ENCODE measurements at regions not wholly inside any gene's neighbourhood (a gene's known extent, or its start where the extent isn't known, plus 50 kb on each side); places are given as distances from the start of the nearest gene placed in this dataset.

- Histone ChIP-seq H3K27me3 (ENCODE audit: control insufficient read depth, insufficient read depth, low read length) (no peaks in the 10 kb centered on the region), H3K27ac (ENCODE audit: low read length) (no peak overlapping the region), H3K4me3 (ENCODE audit: low read length) (no peak overlapping the region), H3K4me1 (ENCODE audit: control insufficient read depth, insufficient read depth, low read length) (peaks cover 7% of the 10 kb centered on the region), H3K36me3 (ENCODE audit: control insufficient read depth, insufficient read depth, low read length) (no peaks in the 10 kb centered on the region), H3K9me3 (ENCODE audit: control insufficient read depth, insufficient read depth, low read length) (no peaks in the 10 kb centered on the region)
- no peak for DNase-seq (ENCODE audit: low read depth, low spot score)
- WGBS (ENCODE audit: insufficient coverage, insufficient read length) = no CpG with 5 or more reads among the region's 3 CpGs
These were observed 71.0 kb upstream of the WDR26 start for GRCh38 chr1:224505454-224506093.

DNA sequence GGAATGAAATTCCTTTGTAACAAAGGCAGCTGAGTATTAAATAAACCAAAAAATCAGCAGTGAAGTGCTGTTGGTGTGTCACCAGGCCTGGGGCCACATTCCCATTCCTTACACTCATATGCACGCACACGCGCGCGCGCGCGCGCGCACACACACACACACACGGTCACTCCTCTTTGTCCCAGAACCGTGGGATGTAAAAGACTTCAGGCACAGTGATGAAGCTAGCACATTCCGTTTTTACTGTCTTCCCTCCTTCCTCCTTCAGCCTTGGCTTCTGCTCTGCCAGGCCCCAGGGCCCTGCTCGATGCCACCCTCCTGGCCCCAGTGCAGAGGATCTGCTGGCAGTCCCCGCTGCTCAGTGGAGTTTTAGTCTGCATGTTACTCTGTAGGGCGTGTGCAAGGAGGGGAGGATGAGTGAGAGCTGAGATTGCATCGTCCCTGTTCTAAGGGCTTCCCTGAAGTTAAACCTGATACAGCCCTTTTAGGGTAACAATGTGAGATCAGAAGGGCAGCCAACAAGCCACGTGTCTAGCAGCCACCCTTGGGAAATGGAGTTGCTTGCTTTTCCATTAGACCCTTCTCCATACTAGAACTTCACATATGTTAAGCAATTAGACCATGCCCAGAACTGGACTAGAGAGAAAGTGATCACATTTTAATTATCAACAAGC lies 71.7 kb upstream of the WDR26 start:
- no peaks in the 10 kb centered on the region for H3K36me3 ChIP-seq (ENCODE audit: control insufficient read depth, insufficient read depth, low read length)
- peaks cover 7% of the 10 kb centered on the region for H3K4me1 ChIP-seq (ENCODE audit: control insufficient read depth, insufficient read depth, low read length)
- H3K27me3 ChIP-seq (ENCODE audit: control insufficient read depth, insufficient read depth, low read length) = no peaks in the 10 kb centered on the region
- WGBS (ENCODE audit: insufficient coverage, insufficient read length) = no CpG with 5 or more reads among the region's 18 CpGs
- no peak overlapping the region for H3K27ac ChIP-seq (ENCODE audit: low read length)
- DNase-seq (ENCODE audit: low read depth, low spot score) = no peak
- H3K9me3 ChIP-seq (ENCODE audit: control insufficient read depth, insufficient read depth, low read length) = no peaks in the 10 kb centered on the region
- H3K4me3 ChIP-seq (ENCODE audit: low read length) = no peak overlapping the region

DNA sequence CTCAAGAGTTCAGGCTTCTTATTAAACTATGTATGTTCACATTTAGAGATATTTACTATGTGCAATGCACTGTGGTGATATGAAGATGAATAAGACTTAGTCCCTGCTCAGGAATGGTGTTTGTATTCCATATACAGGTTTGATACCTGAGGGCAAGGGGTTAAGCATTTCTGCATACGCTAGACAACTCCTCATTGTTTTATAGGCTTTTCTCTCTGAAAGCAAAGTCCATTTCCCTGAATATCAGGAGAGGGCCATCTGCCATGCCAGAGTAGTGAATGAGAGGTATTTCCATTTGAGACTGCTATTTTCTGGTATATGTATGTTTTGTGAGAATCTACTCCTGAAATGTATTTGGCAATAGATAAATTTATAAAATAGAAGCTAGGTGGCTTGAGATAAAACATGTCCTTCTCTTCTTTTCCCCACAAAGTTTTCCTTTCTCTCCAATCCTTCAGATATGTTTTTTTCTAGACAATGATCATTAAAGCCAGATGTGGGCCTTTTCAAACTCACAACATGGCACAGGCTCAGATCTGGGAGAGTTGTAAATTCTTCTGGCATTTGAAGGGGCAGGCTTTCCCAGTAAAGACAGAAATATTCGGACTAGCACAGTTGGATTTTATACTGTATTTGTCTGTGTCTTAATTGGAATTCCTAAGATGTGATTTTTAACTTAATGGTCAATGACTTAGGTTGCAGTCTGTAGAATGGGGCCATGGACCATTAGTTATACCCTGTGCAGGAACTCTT lies 73.3 kb upstream of the WDR26 start:
- H3K4me1 ChIP-seq (ENCODE audit: control insufficient read depth, insufficient read depth, low read length) = peaks cover 4% of the 10 kb centered on the region; the same call in 1 of the 2 replicates

DNA sequence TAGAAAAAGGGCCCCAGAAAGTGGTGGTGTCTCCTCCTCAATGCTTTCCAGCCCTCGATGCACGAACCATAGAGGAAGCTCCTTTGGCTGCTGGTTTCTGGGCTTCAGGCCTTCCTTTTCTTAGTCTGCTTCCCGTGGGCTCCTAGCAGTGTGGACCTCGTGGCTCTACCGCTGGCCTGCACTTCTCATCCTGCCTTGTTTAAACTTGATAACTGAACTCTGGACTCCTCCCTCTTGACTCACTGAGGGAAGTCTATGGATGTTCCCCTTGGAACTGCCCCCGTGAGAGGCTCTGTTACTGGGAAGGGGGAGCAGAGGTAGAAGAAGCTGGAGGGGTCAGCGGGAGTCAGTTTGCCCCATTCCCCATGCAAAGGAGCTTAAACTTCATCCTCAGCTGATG lies 75.3 kb upstream of the WDR26 start:
- no CpG with 5 or more reads among the region's 7 CpGs for WGBS (ENCODE audit: insufficient coverage, insufficient read length)
- Histone ChIP-seq H3K9me3 (ENCODE audit: control insufficient read depth, insufficient read depth, low read length) (no peaks in the 10 kb centered on the region), H3K27me3 (ENCODE audit: control insufficient read depth, insufficient read depth, low read length) (no peaks in the 10 kb centered on the region), H3K27ac (ENCODE audit: low read length) (no peak overlapping the region), H3K36me3 (ENCODE audit: control insufficient read depth, insufficient read depth, low read length) (no peaks in the 10 kb centered on the region), H3K4me1 (ENCODE audit: control insufficient read depth, insufficient read depth, low read length) (no peaks in the 10 kb centered on the region), H3K4me3 (ENCODE audit: low read length) (no peak overlapping the region)
- DNase-seq (ENCODE audit: low read depth, low spot score) = no peak

More for the DNA sequence above, 73.3 kb upstream of the WDR26 start:
- DNase-seq (ENCODE audit: low read depth, low spot score) = no peak
- Histone ChIP-seq H3K9me3 (ENCODE audit: control insufficient read depth, insufficient read depth, low read length) (no peaks in the 10 kb centered on the region), H3K4me3 (ENCODE audit: low read length) (no peak overlapping the region), H3K27me3 (ENCODE audit: control insufficient read depth, insufficient read depth, low read length) (no peaks in the 10 kb centered on the region), H3K27ac (ENCODE audit: low read length) (no peak overlapping the region), H3K36me3 (ENCODE audit: control insufficient read depth, insufficient read depth, low read length) (no peaks in the 10 kb centered on the region)
- no CpG with 5 or more reads among the region's 2 CpGs for WGBS (ENCODE audit: insufficient coverage, insufficient read length)

DNA sequence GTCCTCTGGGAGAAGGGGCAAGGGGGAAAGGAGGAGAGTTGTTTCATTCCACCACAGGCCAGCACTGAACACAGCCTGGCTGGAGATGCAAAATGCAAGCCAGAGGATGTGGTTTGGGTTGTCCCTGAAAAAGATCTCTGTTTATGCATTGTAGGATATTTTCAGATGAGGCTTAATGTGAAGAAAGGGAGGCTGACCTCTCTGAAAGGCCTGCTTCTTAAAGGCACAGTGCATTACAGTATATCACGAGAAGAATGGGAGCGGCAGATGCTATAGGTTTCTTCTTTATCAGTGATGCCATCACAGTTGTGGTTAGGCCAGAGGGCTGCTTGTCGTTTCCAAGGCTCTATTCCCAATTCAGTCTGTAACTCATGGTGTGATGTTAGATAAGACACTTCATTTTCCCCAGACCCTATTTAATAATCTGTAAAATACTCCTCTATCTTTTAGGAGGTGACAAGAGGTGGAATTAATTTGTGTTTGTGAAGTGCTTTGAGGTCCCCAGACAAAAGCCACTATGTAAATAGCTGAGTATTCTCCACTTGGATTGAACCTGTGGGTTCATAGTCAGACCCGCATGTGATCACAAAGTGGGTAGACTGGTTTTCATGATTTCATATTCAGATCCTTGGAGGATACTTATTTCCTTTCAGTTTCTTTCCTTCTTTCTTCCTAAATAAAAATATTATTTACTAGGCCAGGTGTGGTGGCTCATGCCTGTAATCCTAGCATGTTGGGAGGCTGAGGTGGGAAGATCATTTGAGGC lies 76.5 kb upstream of the WDR26 start:
- no peak overlapping the region for H3K27ac ChIP-seq (ENCODE audit: low read length)
- no peaks in the 10 kb centered on the region for H3K36me3 ChIP-seq (ENCODE audit: control insufficient read depth, insufficient read depth, low read length)
- H3K4me1 ChIP-seq (ENCODE audit: control insufficient read depth, insufficient read depth, low read length) = no peaks in the 10 kb centered on the region
- H3K4me3 ChIP-seq (ENCODE audit: low read length) = no peak overlapping the region
- WGBS (ENCODE audit: insufficient coverage, insufficient read length) = no CpG with 5 or more reads among the region's 4 CpGs
- no peaks in the 10 kb centered on the region for H3K9me3 ChIP-seq (ENCODE audit: control insufficient read depth, insufficient read depth, low read length)
- H3K27me3 ChIP-seq (ENCODE audit: control insufficient read depth, insufficient read depth, low read length) = no peaks in the 10 kb centered on the region
- no peak for DNase-seq (ENCODE audit: low read depth, low spot score)

GRCh38 chr1:224512600-224513151 lies 78.1 kb upstream of the WDR26 start:
- no peak overlapping the region for H3K27ac ChIP-seq (ENCODE audit: low read length)
- DNase-seq (ENCODE audit: low read depth, low spot score) = no peak
- H3K4me3 ChIP-seq (ENCODE audit: low read length) = no peak overlapping the region
- H3K4me1 ChIP-seq (ENCODE audit: control insufficient read depth, insufficient read depth, low read length) = no peaks in the 10 kb centered on the region
- H3K36me3 ChIP-seq (ENCODE audit: control insufficient read depth, insufficient read depth, low read length) = no peaks in the 10 kb centered on the region
- no peaks in the 10 kb centered on the region for H3K9me3 ChIP-seq (ENCODE audit: control insufficient read depth, insufficient read depth, low read length)
- no peaks in the 10 kb centered on the region for H3K27me3 ChIP-seq (ENCODE audit: control insufficient read depth, insufficient read depth, low read length)
- WGBS (ENCODE audit: insufficient coverage, insufficient read length) = no CpG with 5 or more reads among the region's 5 CpGs

- no peaks in the 10 kb centered on the region for H3K27me3 ChIP-seq (ENCODE audit: control insufficient read depth, insufficient read depth, low read length)
- H3K36me3 ChIP-seq (ENCODE audit: control insufficient read depth, insufficient read depth, low read length) = no peaks in the 10 kb centered on the region
- no peaks in the 10 kb centered on the region for H3K4me1 ChIP-seq (ENCODE audit: control insufficient read depth, insufficient read depth, low read length)
- no peak for DNase-seq (ENCODE audit: low read depth, low spot score)
- H3K9me3 ChIP-seq (ENCODE audit: control insufficient read depth, insufficient read depth, low read length) = no peaks in the 10 kb centered on the region
- no peak overlapping the region for H3K27ac ChIP-seq (ENCODE audit: low read length)
- no peak overlapping the region for H3K4me3 ChIP-seq (ENCODE audit: low read length)
- WGBS (ENCODE audit: insufficient coverage, insufficient read length) = no CpG with 5 or more reads among the region's 6 CpGs
These were observed 78.8 kb upstream of the WDR26 start for GRCh38 chr1:224513383-224513782.

DNA sequence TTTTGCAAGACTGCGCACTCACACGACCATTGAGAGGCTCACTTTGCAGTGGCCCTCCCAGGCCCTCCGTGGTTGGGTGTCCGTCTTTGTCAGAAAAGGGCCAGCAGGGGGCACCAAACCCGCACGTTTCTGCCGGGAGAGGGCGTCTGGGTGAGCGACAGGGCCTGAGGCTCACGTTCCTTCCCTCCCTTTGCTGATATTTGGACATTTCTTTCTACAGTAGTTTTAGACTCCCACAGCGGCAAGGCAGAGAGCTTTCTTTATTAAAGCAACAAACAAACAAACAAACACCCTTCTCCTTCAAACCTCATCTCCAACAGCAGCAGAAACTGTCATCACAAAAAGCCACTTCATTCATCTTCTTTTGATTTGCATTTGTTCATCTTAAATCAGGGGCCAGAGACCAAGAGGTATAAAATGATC lies 79.2 kb upstream of the WDR26 start:
- no CpG with 5 or more reads among the region's 11 CpGs for WGBS (ENCODE audit: insufficient coverage, insufficient read length)
- Histone ChIP-seq H3K9me3 (ENCODE audit: control insufficient read depth, insufficient read depth, low read length) (no peaks in the 10 kb centered on the region), H3K36me3 (ENCODE audit: control insufficient read depth, insufficient read depth, low read length) (no peaks in the 10 kb centered on the region), H3K27me3 (ENCODE audit: control insufficient read depth, insufficient read depth, low read length) (no peaks in the 10 kb centered on the region), H3K4me3 (ENCODE audit: low read length) (no peak overlapping the region), H3K27ac (ENCODE audit: low read length) (no peak overlapping the region), H3K4me1 (ENCODE audit: control insufficient read depth, insufficient read depth, low read length) (no peaks in the 10 kb centered on the region)
- no peak for DNase-seq (ENCODE audit: low read depth, low spot score)

DNA sequence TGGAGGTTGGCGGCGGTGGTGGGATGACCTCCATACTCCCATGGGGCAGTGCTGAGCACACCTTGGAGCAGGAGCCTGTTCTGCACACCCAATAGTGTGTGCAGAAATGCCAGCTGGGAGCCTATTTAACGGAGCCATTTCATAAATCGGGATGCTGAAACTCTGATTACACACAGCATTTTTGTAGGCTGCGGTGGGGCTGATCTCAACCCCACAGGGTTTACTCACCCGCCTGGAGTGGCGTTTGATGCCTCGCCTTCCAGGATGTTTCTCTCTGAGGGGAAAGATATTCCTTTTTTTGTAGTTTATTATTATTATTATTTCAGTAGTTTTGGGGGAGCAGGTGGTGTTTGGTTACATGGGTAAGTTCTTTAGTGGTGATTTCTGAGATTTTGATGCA lies 82.6 kb upstream of the WDR26 start:
- no peak overlapping the region for H3K4me3 ChIP-seq (ENCODE audit: low read length)
- H3K27ac ChIP-seq (ENCODE audit: low read length) = no peak overlapping the region
- no peaks in the 10 kb centered on the region for H3K36me3 ChIP-seq (ENCODE audit: control insufficient read depth, insufficient read depth, low read length)
- DNase-seq (ENCODE audit: low read depth, low spot score) = no peak
- no peaks in the 10 kb centered on the region for H3K27me3 ChIP-seq (ENCODE audit: control insufficient read depth, insufficient read depth, low read length)
- WGBS (ENCODE audit: insufficient coverage, insufficient read length) = no CpG with 5 or more reads among the region's 8 CpGs
- no peaks in the 10 kb centered on the region for H3K9me3 ChIP-seq (ENCODE audit: control insufficient read depth, insufficient read depth, low read length)
- H3K4me1 ChIP-seq (ENCODE audit: control insufficient read depth, insufficient read depth, low read length) = no peaks in the 10 kb centered on the region

DNA sequence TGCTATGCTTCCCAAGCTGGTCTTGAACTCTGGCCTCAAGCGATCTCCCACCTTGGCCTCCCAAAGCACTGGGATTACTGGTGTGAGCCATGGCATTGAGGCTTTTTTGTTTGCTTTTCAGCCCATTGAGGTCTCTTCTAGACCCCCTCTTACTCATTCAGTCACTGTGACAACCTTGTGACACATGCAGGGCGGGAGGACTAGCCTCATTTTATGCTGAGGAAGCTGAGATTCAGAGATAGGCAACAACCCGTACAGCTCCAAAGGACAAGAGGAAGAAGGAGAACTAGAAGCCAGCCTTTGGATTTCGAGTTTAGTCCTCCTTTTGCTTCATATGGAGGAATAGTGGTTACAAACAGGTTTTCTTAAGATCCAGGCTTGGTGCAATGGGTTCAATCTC lies 83.9 kb upstream of the WDR26 start:
- H3K4me3 ChIP-seq (ENCODE audit: low read length) = no peak overlapping the region
- H3K27ac ChIP-seq (ENCODE audit: low read length) = no peak overlapping the region
- no peaks in the 10 kb centered on the region for H3K9me3 ChIP-seq (ENCODE audit: control insufficient read depth, insufficient read depth, low read length)
- no peaks in the 10 kb centered on the region for H3K27me3 ChIP-seq (ENCODE audit: control insufficient read depth, insufficient read depth, low read length)
- H3K4me1 ChIP-seq (ENCODE audit: control insufficient read depth, insufficient read depth, low read length) = no peaks in the 10 kb centered on the region
- no peak for DNase-seq (ENCODE audit: low read depth, low spot score)
- H3K36me3 ChIP-seq (ENCODE audit: control insufficient read depth, insufficient read depth, low read length) = no peaks in the 10 kb centered on the region
- no CpG with 5 or more reads among the region's 4 CpGs for WGBS (ENCODE audit: insufficient coverage, insufficient read length)

Data from iPS DF 6.9 (cell line).